ENCODE measurements at regions not wholly inside any gene's neighbourhood (a gene's known extent, or its start where the extent isn't known, plus 50 kb on each side); places are given as distances from the start of the nearest gene placed in this dataset.

- Mint-ChIP-seq H3K9me3 (no peaks in the 10 kb centered on the region), H3K36me3 (peaks cover 0 to 3% (median 0%) of the 10 kb centered on the region in 3 donors), H3K27me3 (peaks cover 7 to 29% of the 10 kb centered on the region in 2 donors), H3K27ac (no peak overlapping the region), H3K4me1 (no peaks in the 10 kb centered on the region), H3K4me3 (no peak overlapping the region)
- ChIA-PET POLR2A (no interaction called here), CTCF (no interaction called here)
- DNase-seq, result no peak
- Histone ChIP-seq H3K36me3 (ENCODE audit: insufficient read depth, low read length) (no peaks in the 10 kb centered on the region), H3K4me3 (ENCODE audit: low read length) (no peak overlapping the region), H3K4me1 (ENCODE audit: insufficient read depth, low read length) (no peaks in the 10 kb centered on the region), H3K27ac (ENCODE audit: low read depth, low read length) (no peak overlapping the region), H3K27me3 (ENCODE audit: insufficient read depth, low read length, poor library complexity, severe bottlenecking) (no peaks in the 10 kb centered on the region), H3K9me3 (ENCODE audit: low read length) (no peaks in the 10 kb centered on the region)
Measured at GRCh38 chr10:89846281-89846630, 144.9 kb downstream of the KIF20B start.

- ChIA-PET POLR2A (no interaction called here), CTCF (no interaction called here)
- Mint-ChIP-seq H3K27me3 (peaks cover 7 to 29% of the 10 kb centered on the region in 2 donors), H3K4me3 (no peak overlapping the region), H3K36me3 (peaks cover 0 to 3% (median 0%) of the 10 kb centered on the region in 3 donors), H3K27ac (no peak overlapping the region), H3K4me1 (no peaks in the 10 kb centered on the region), H3K9me3 (no peaks in the 10 kb centered on the region)
- H3K36me3 ChIP-seq (ENCODE audit: insufficient read depth, low read length), result no peaks in the 10 kb centered on the region
- DNase-seq, result no peak
- no peak overlapping the region for H3K27ac ChIP-seq (ENCODE audit: low read depth, low read length)
- H3K4me3 ChIP-seq (ENCODE audit: low read length), result no peak overlapping the region
- H3K4me1 ChIP-seq (ENCODE audit: insufficient read depth, low read length), result no peaks in the 10 kb centered on the region
- H3K27me3 ChIP-seq (ENCODE audit: insufficient read depth, low read length, poor library complexity, severe bottlenecking), result no peaks in the 10 kb centered on the region
- no peaks in the 10 kb centered on the region for H3K9me3 ChIP-seq (ENCODE audit: low read length)
Measured at GRCh38 chr10:89846786-89847185, 145.4 kb downstream of the KIF20B start.

- Mint-ChIP-seq H3K4me1 (no peaks in the 10 kb centered on the region), H3K36me3 (no peaks in the 10 kb centered on the region), H3K27me3 (peaks cover 7 to 15% of the 10 kb centered on the region in 2 donors), H3K27ac (no peak overlapping the region), H3K4me3 (no peak overlapping the region), H3K9me3 (no peaks in the 10 kb centered on the region)
- ChIA-PET POLR2A (no interaction called here), CTCF (interaction anchor here (0.7 kb wide), 1 partner anchor 10 kb away, joined by 3 read pairs; no protein-coding TSS in a partner anchor)
- Histone ChIP-seq H3K4me3 (ENCODE audit: low read length) (no peak overlapping the region), H3K36me3 (ENCODE audit: insufficient read depth, low read length) (no peaks in the 10 kb centered on the region), H3K27ac (ENCODE audit: low read depth, low read length) (no peak overlapping the region), H3K4me1 (ENCODE audit: insufficient read depth, low read length) (no peaks in the 10 kb centered on the region), H3K27me3 (ENCODE audit: insufficient read depth, low read length, poor library complexity, severe bottlenecking) (no peaks in the 10 kb centered on the region), H3K9me3 (ENCODE audit: low read length) (no peaks in the 10 kb centered on the region)
- no peak for DNase-seq
Measured at GRCh38 chr10:89852872-89853271, 151.5 kb downstream of the KIF20B start.

- no peaks in the 10 kb centered on the region for H3K36me3 ChIP-seq (ENCODE audit: insufficient read depth, low read length)
- H3K4me1 ChIP-seq (ENCODE audit: insufficient read depth, low read length), result no peaks in the 10 kb centered on the region
- Mint-ChIP-seq H3K9me3 (no peaks in the 10 kb centered on the region), H3K36me3 (no peaks in the 10 kb centered on the region), H3K27me3 (peaks cover 6 to 15% of the 10 kb centered on the region in 2 donors), H3K4me1 (no peaks in the 10 kb centered on the region), H3K27ac (no peak overlapping the region), H3K4me3 (no peak overlapping the region)
- no peaks in the 10 kb centered on the region for H3K9me3 ChIP-seq (ENCODE audit: low read length)
- no peak overlapping the region for H3K27ac ChIP-seq (ENCODE audit: low read depth, low read length)
- no peak overlapping the region for H3K4me3 ChIP-seq (ENCODE audit: low read length)
- no peak for DNase-seq
- no peaks in the 10 kb centered on the region for H3K27me3 ChIP-seq (ENCODE audit: insufficient read depth, low read length, poor library complexity, severe bottlenecking)
- ChIA-PET CTCF (interaction anchor here (1.2 kb wide), 1 partner anchor 19 kb away, joined by 3 read pairs; no protein-coding TSS in a partner anchor), POLR2A (no interaction called here)
Measured at GRCh38 chr10:89853781-89854191, 152.4 kb downstream of the KIF20B start.

GRCh38 chr10:89857431-89858042 lies 156.1 kb downstream of the KIF20B start:
- no peak overlapping the region for H3K27ac Mint-ChIP-seq
- ChIA-PET POLR2A (interaction anchor here (0.6 kb wide), 1 partner anchor 1529 kb away, joined by 4 read pairs; no protein-coding TSS in a partner anchor), CTCF (no interaction called here)
- no peak overlapping the region for H3K4me3 Mint-ChIP-seq
- H3K27me3 Mint-ChIP-seq, result peaks cover 0 to 7% of the 10 kb centered on the region in 2 donors
- Histone ChIP-seq H3K4me3 (ENCODE audit: low read length) (no peak overlapping the region), H3K36me3 (ENCODE audit: insufficient read depth, low read length) (no peaks in the 10 kb centered on the region), H3K9me3 (ENCODE audit: low read length) (no peaks in the 10 kb centered on the region), H3K27me3 (ENCODE audit: insufficient read depth, low read length, poor library complexity, severe bottlenecking) (no peaks in the 10 kb centered on the region), H3K27ac (ENCODE audit: low read depth, low read length) (no peak overlapping the region), H3K4me1 (ENCODE audit: insufficient read depth, low read length) (peaks cover 6% of the 10 kb centered on the region)
- H3K9me3 Mint-ChIP-seq, result no peaks in the 10 kb centered on the region
- H3K4me1 Mint-ChIP-seq, result peaks cover 14 to 21% (median 15%) of the 10 kb centered on the region in 3 donors
- DNase-seq, result no peak
- no peaks in the 10 kb centered on the region for H3K36me3 Mint-ChIP-seq

- ChIA-PET CTCF (no interaction called here), POLR2A (no interaction called here)
- Histone ChIP-seq H3K27me3 (ENCODE audit: insufficient read depth, low read length, poor library complexity, severe bottlenecking) (no peaks in the 10 kb centered on the region), H3K4me3 (ENCODE audit: low read length) (peak overlapping the region; percentile 52), H3K36me3 (ENCODE audit: insufficient read depth, low read length) (no peaks in the 10 kb centered on the region), H3K9me3 (ENCODE audit: low read length) (no peaks in the 10 kb centered on the region), H3K4me1 (ENCODE audit: insufficient read depth, low read length) (peaks cover 6% of the 10 kb centered on the region), H3K27ac (ENCODE audit: low read depth, low read length) (no peak overlapping the region)
- peak overlapping the region; percentile 44 to 92 (median 88) for H3K27ac Mint-ChIP-seq
- peak overlapping the region; percentile 55 to 89 (median 81) for H3K4me3 Mint-ChIP-seq
- H3K27me3 Mint-ChIP-seq, result no peaks in the 10 kb centered on the region
- peaks cover 0 to 4% (median 0%) of the 10 kb centered on the region in 3 donors for H3K36me3 Mint-ChIP-seq
- H3K9me3 Mint-ChIP-seq, result no peaks in the 10 kb centered on the region
- peaks cover 14 to 23% (median 15%) of the 10 kb centered on the region in 3 donors for H3K4me1 Mint-ChIP-seq
- no peak for DNase-seq
Measured at GRCh38 chr10:89861199-89861573, 159.8 kb downstream of the KIF20B start.

GRCh38 chr10:89861584-89862301 lies 160.4 kb downstream of the KIF20B start:
- Mint-ChIP-seq H3K36me3 (peaks cover 0 to 4% (median 0%) of the 10 kb centered on the region in 3 donors), H3K27ac (peak overlapping the region in 7 of 8 donors; percentile 0 to 92 (median 73)), H3K4me3 (peak overlapping the region in 5 of 7 donors; percentile 22 to 89 (median 62)), H3K27me3 (no peaks in the 10 kb centered on the region), H3K9me3 (no peaks in the 10 kb centered on the region), H3K4me1 (peaks cover 14 to 23% (median 15%) of the 10 kb centered on the region in 3 donors)
- H3K27me3 ChIP-seq (ENCODE audit: insufficient read depth, low read length, poor library complexity, severe bottlenecking), result no peaks in the 10 kb centered on the region
- H3K36me3 ChIP-seq (ENCODE audit: insufficient read depth, low read length), result no peaks in the 10 kb centered on the region
- H3K4me3 ChIP-seq (ENCODE audit: low read length), result no peak overlapping the region
- ChIA-PET CTCF (no interaction called here), POLR2A (no interaction called here)
- H3K9me3 ChIP-seq (ENCODE audit: low read length), result no peaks in the 10 kb centered on the region
- no peak for DNase-seq
- no peak overlapping the region for H3K27ac ChIP-seq (ENCODE audit: low read depth, low read length)
- peaks cover 6% of the 10 kb centered on the region for H3K4me1 ChIP-seq (ENCODE audit: insufficient read depth, low read length)

GRCh38 chr10:89867964-89868363 lies 166.6 kb downstream of the KIF20B start:
- CTCF ChIA-PET, result interaction anchor here (1.2 kb wide), 1 partner anchor 18 kb away, joined by 3 read pairs; no protein-coding TSS in a partner anchor
- no peak overlapping the region for H3K27ac Mint-ChIP-seq
- Histone ChIP-seq H3K9me3 (ENCODE audit: low read length) (no peaks in the 10 kb centered on the region), H3K36me3 (ENCODE audit: insufficient read depth, low read length) (no peaks in the 10 kb centered on the region), H3K4me3 (ENCODE audit: low read length) (no peak overlapping the region), H3K27ac (ENCODE audit: low read depth, low read length) (no peak overlapping the region), H3K27me3 (ENCODE audit: insufficient read depth, low read length, poor library complexity, severe bottlenecking) (no peaks in the 10 kb centered on the region), H3K4me1 (ENCODE audit: insufficient read depth, low read length) (no peaks in the 10 kb centered on the region)
- peaks cover 0 to 4% (median 2%) of the 10 kb centered on the region in 3 donors for H3K36me3 Mint-ChIP-seq
- POLR2A ChIA-PET, result no interaction called here
- H3K4me1 Mint-ChIP-seq, result no peaks in the 10 kb centered on the region
- no peak overlapping the region for H3K4me3 Mint-ChIP-seq
- DNase-seq, result no peak
- peaks cover 10 to 27% of the 10 kb centered on the region in 2 donors for H3K27me3 Mint-ChIP-seq
- no peaks in the 10 kb centered on the region for H3K9me3 Mint-ChIP-seq
